Fibroblast of peridontal ligament (primary cell): ENCODE measurements at regions not wholly inside any gene's neighbourhood (a gene's known extent, or its start where the extent isn't known, plus 50 kb on each side); places are given as distances from the start of the nearest gene placed in this dataset.

ENCODE experiments used
- DNase-seq: peaks from one replicate; pipeline ENCODE4 v3.0.0-alpha.2; 2010; ENCODE audit errors: extremely low read depth

- no peak for DNase-seq
These were observed 1116.3 kb downstream of the FAT4 start for GRCh38 chr4:126431049-126431448.

GRCh38 chr4:126435491-126435890, 1120.7 kb downstream of the FAT4 start:
- no peak for DNase-seq

GRCh38 chr4:126440297-126440696, 1125.5 kb downstream of the FAT4 start:
- no peak for DNase-seq

- DNase-seq, result peak; percentile 28
These were observed 1126.6 kb downstream of the FAT4 start for GRCh38 chr4:126441173-126442035.

- peak; percentile 75 for DNase-seq
These were observed 1130.8 kb downstream of the FAT4 start for GRCh38 chr4:126445596-126445995.

- DNase-seq, result no peak
These were observed 1132.2 kb downstream of the FAT4 start for GRCh38 chr4:126446917-126447316.

- DNase-seq, result no peak
These were observed 1133.5 kb downstream of the FAT4 start for GRCh38 chr4:126448086-126448845.

- peak; percentile 59 for DNase-seq
These were observed 1136.6 kb downstream of the FAT4 start for GRCh38 chr4:126451237-126451873.

- no peak for DNase-seq
These were observed 1141.1 kb downstream of the FAT4 start for GRCh38 chr4:126455865-126456264.

- DNase-seq, result peak; percentile 48
These were observed 1144.2 kb downstream of the FAT4 start for GRCh38 chr4:126458993-126459392.

- DNase-seq, result peak; percentile 60
These were observed 1150.6 kb downstream of the FAT4 start for GRCh38 chr4:126465341-126465740.

GRCh38 chr4:126466848-126467247, 1152.1 kb downstream of the FAT4 start:
- DNase-seq, result no peak

GRCh38 chr4:126468144-126468543, 1153.4 kb downstream of the FAT4 start:
- no peak for DNase-seq

GRCh38 chr4:126470862-126471261, 1156.1 kb downstream of the FAT4 start:
- no peak for DNase-seq

- DNase-seq, result no peak
These were observed 1157.0 kb upstream of the INTU start for GRCh38 chr4:126475730-126476129.

- DNase-seq, result no peak
These were observed 1153.0 kb upstream of the INTU start for GRCh38 chr4:126479709-126480108.

GRCh38 chr4:126482311-126482710, 1150.4 kb upstream of the INTU start:
- no peak for DNase-seq

- no peak for DNase-seq
These were observed 1146.4 kb upstream of the INTU start for GRCh38 chr4:126486377-126486776.

- no peak for DNase-seq
These were observed 1142.8 kb upstream of the INTU start for GRCh38 chr4:126489826-126490463.

GRCh38 chr4:126495163-126495752, 1137.5 kb upstream of the INTU start:
- no peak for DNase-seq

GRCh38 chr4:126512979-126513378, 1119.8 kb upstream of the INTU start:
- DNase-seq, result no peak

GRCh38 chr4:126513596-126513995, 1119.2 kb upstream of the INTU start:
- no peak for DNase-seq
